GM12878 (cell line): ENCODE measurements at regions not wholly inside any gene's neighbourhood (a gene's known extent, or its start where the extent isn't known, plus 50 kb on each side); places are given as distances from the start of the nearest gene placed in this dataset.

ENCODE experiments used
- ATAC-seq: fragments of 200-7000 bp; cut with Tn5 transposase; 3 replicates; pipeline ENCODE4 v1.9.1; 2020; ENCODE audit warnings: mild to moderate bottlenecking, moderate library complexity
- BruUV-seq: library from RNA; stranded (reverse); fragments of 400-500 nt; replicated peaks from 2 replicates; lab custom pipeline; 2021; lab: Mats Ljungman, UMichigan
- CTCF ChIA-PET: fragments of 300-600 bp; sonication (Branson Sonifier 250); formaldehyde crosslinking; extraction: SDS; loops from one replicate; lab custom pipeline; 2021; ENCODE audit warnings: inconsistent platforms; lab: Yijun Ruan, JAX
- POLR2A ChIA-PET: fragments of 350-600 bp; formaldehyde crosslinking; extraction: SDS; loops from one replicate; lab custom pipeline; 2021; ENCODE audit warnings: inconsistent platforms; lab: Charles Lee
- RAD21 ChIA-PET: fragments of 300-600 bp; sonication (Branson Sonifier 250); formaldehyde crosslinking; loops from one replicate; lab custom pipeline; 2023; ENCODE audit warnings: antibody characterized with exemption; ENCODE audit not compliant: unreplicated experiment; lab: Charles Lee
- SMC1A ChIA-PET: fragments of 300-600 bp; sonication (Branson Sonifier 250); formaldehyde crosslinking; loops from one replicate; lab custom pipeline; 2023; ENCODE audit not compliant: unreplicated experiment, uncharacterized antibody; lab: Charles Lee
- DNase-seq: peaks from one replicate; pipeline ENCODE4 v3.0.0-alpha.2; 2011; ENCODE audit warnings: low read depth, low spot score
- FAIRE-seq: peaks from 3 replicates; lab custom pipeline; 2011; peaks lifted over from hg19 to GRCh38; lab: Jason Lieb, UNC
- H2AFZ ChIP-seq: 2 replicates; pipeline ENCODE4 v1.6.0; 2011; ENCODE audit warnings: low read depth, low read length, control low read depth; ENCODE audit not compliant: control insufficient read depth
- H3K27ac ChIP-seq: 2 replicates; pipeline ENCODE4 v1.5.1; 2011; ENCODE audit warnings: control low read depth; ENCODE audit not compliant: control insufficient read depth, insufficient read depth
- H3K27me3 ChIP-seq, 2 experiments: replicated peaks in 1 of 2; 2 replicates each; pipeline versions ENCODE4 v1.6.0 to v1.6.1; 2011; ENCODE audit warnings: low read length in 1 of 2; ENCODE audit not compliant: control insufficient read depth in 2 of 2, insufficient read depth in 2 of 2
- H3K36me3 ChIP-seq, 2 experiments: 2 replicates each; pipeline ENCODE4 v1.5.1; 2011; ENCODE audit warnings: low read length in 1 of 2; ENCODE audit not compliant: control insufficient read depth in 2 of 2, insufficient read depth in 2 of 2
- H3K4me1 ChIP-seq: 2 replicates; pipeline ENCODE4 v1.6.1; 2011; ENCODE audit warnings: mild to moderate bottlenecking, low read length, moderate library complexity, mixed read lengths; ENCODE audit not compliant: control insufficient read depth, insufficient read depth
- H3K4me2 ChIP-seq: 2 replicates; pipeline ENCODE4 v1.6.0; 2011; ENCODE audit warnings: control low read depth; ENCODE audit not compliant: control insufficient read depth, insufficient read depth
- H3K4me3 ChIP-seq: fragments of 200-600 bp; sonication (generic); 2 replicates; pipeline ENCODE4 v1.5.1; 2016
- H3K79me2 ChIP-seq: 2 replicates; pipeline ENCODE4 v1.6.0; 2011; ENCODE audit warnings: low read length; ENCODE audit not compliant: control insufficient read depth, insufficient read depth
- H3K9ac ChIP-seq: 2 replicates; pipeline ENCODE4 v1.8.0; 2011; ENCODE audit warnings: low read length, control low read depth, mixed read lengths; ENCODE audit not compliant: control insufficient read depth, insufficient read depth
- H3K9me3 ChIP-seq: replicated peaks from 3 replicates; pipeline ENCODE4 v1.5.1; 2011; ENCODE audit warnings: mild to moderate bottlenecking, low read length; ENCODE audit not compliant: control insufficient read depth, insufficient read depth
- H4K20me1 ChIP-seq: 2 replicates; pipeline ENCODE4 v1.6.0; 2011; ENCODE audit not compliant: control insufficient read depth, insufficient read depth
- BMI1 ChIP-seq: fragments of 450-650 bp; IDR thresholded peaks from 2 replicates; pipeline ENCODE4 v1.6.1; 2016; ENCODE audit warnings: mild to moderate bottlenecking, moderate library complexity, borderline replicate concordance
- BRCA1 ChIP-seq: IDR thresholded peaks from 2 replicates; pipeline ENCODE4 v1.6.1; 2011; ENCODE audit warnings: low read depth, low read length, improper control_type of control experiment
- CBFB ChIP-seq: IDR thresholded peaks from 2 replicates; pipeline ENCODE4 v1.6.1; 2016; ENCODE audit warnings: antibody characterized with exemption, low read depth
- CEBPB ChIP-seq, 2 experiments: fragments of 150-350 bp in 1 of 2; IDR thresholded peaks; 2 replicates each; pipeline ENCODE4 v1.6.1; 2012 to 2014; ENCODE audit warnings: low read depth in 2 of 2, low read length in 2 of 2, borderline replicate concordance in 1 of 2, inconsistent platforms in 1 of 2
- CHD2 ChIP-seq: IDR thresholded peaks from 2 replicates; pipeline ENCODE4 v1.6.1; 2011; ENCODE audit warnings: low read depth, low read length, improper control_type of control experiment, borderline replicate concordance
- GABPA ChIP-seq: IDR thresholded peaks from 2 replicates; pipeline ENCODE4 v1.6.1; 2014; ENCODE audit warnings: antibody characterized with exemption, low read depth, mild to moderate bottlenecking, inconsistent platforms
- MEF2A ChIP-seq: IDR thresholded peaks from 2 replicates; pipeline ENCODE4 v1.6.1; 2011; ENCODE audit warnings: low read depth, mild to moderate bottlenecking, low read length, moderate library complexity; ENCODE audit not compliant: insufficient read depth
- RAD21 ChIP-seq: IDR thresholded peaks from 2 replicates; pipeline ENCODE4 v1.6.1; 2011; ENCODE audit warnings: mild to moderate bottlenecking, low read depth, low read length, moderate library complexity; ENCODE audit not compliant: insufficient read depth
- RELA ChIP-seq: fragments of 450-650 bp; IDR thresholded peaks from 2 replicates; pipeline ENCODE4 v1.8.0; 2014; ENCODE audit warnings: borderline replicate concordance; ENCODE audit not compliant: partially characterized antibody
- RELB ChIP-seq: fragments of 450-650 bp; IDR thresholded peaks from 2 replicates; pipeline ENCODE4 v1.6.1; 2017; ENCODE audit warnings: low read depth, mild to moderate bottlenecking, moderate library complexity
- SMC3 ChIP-seq: IDR thresholded peaks from 2 replicates; pipeline ENCODE4 v1.6.1; 2011; ENCODE audit warnings: low read length, improper control_type of control experiment, borderline replicate concordance
- SP1 ChIP-seq: IDR thresholded peaks from one replicate; pipeline ENCODE4 v1.6.1; 2011; ENCODE audit warnings: low read depth, low read length
- TAF1 ChIP-seq: IDR thresholded peaks from 2 replicates; pipeline ENCODE4 v1.6.1; 2011; ENCODE audit warnings: mild to moderate bottlenecking, low read depth, low read length, borderline replicate concordance
- ZZZ3 ChIP-seq: IDR thresholded peaks from 2 replicates; pipeline ENCODE4 v1.6.1; 2011; ENCODE audit warnings: low read depth; ENCODE audit not compliant: control insufficient read depth, insufficient read length
- WGBS: methylation state at CpG from one replicate; pipeline ENCODE4 v1.1.6; 2016; ENCODE audit warnings: low lambda C conversion rate; ENCODE audit not compliant: insufficient replicate concordance, insufficient coverage; ENCODE audit errors: missing lambda C conversion rate; 5-methylcytosine and 5-hydroxymethylcytosine counted together
- in situ Hi-C: fragments of 300-500 bp; cut with MboI; formaldehyde crosslinking; loops from 9 replicates; pipeline ENCODE4 v1.14.3; 2018; ENCODE audit warnings: mixed read lengths
- intact Hi-C: fragments of 100-400 bp; cut with micrococcal nuclease; formaldehyde crosslinking; loops from one replicate; pipeline ENCODE4 v1.14.2; 2022; ENCODE audit not compliant: unreplicated experiment

GRCh38 chr16:65889533-65889966, 476.9 kb upstream of the CDH5 start:
- Histone ChIP-seq H3K4me1 (no peaks in the 10 kb centered on the region), H3K27me3 (no peaks in the 10 kb centered on the region), H2AFZ (no peak overlapping the region), H3K27ac (no peak overlapping the region), H3K4me3 (no peak overlapping the region), H3K9ac (no peak overlapping the region), H3K4me2 (no peak overlapping the region), H3K79me2 (no peaks in the 10 kb centered on the region), H4K20me1 (no peaks in the 10 kb centered on the region), H3K36me3 (no peaks in the 10 kb centered on the region), H3K9me3 (no peaks in the 10 kb centered on the region)
- intact Hi-C loops (no loop called here), in situ Hi-C loops (no loop called here)
- POLR2A ChIA-PET, result no interaction called here
- BruUV-seq, result no TSS peak
- SMC1A ChIA-PET, result interaction anchor here (0.7 to 1.2 kb wide), 2 partner anchors 9 to 10 kb away, joined by 3 to 4 read pairs; no protein-coding TSS in a partner anchor
- no peak for FAIRE-seq
- WGBS, result 47% methylated on average over 4 of the region's 4 CpGs
- no peak for DNase-seq
- RAD21 ChIA-PET, result no interaction called here
- CTCF ChIA-PET, result no interaction called here
- no peak for ATAC-seq
- TF ChIP-seq SMC3 (no peak), TAF1 (no peak), CHD2 (no peak), RAD21 (no peak), RELB (no peak), SP1 (no peak), RELA (no peak), BRCA1 (no peak), GABPA (no peak), CEBPB (IDR thresholded peaks at IDR 0.05; ENCODE audit: borderline replicate concordance in 1 of 2, low read depth in 2 of 2, low read length in 2 of 2) (no peak), CBFB (no peak), BMI1 (no peak), ZZZ3 (no peak), MEF2A (no peak)
